ENCODE measurements at regions not wholly inside any gene's neighbourhood (a gene's known extent, or its start where the extent isn't known, plus 50 kb on each side); places are given as distances from the start of the nearest gene placed in this dataset.

- no peaks in the 10 kb centered on the region for H3K27me3 ChIP-seq (ENCODE audit: low read depth)
- intact Hi-C loops (cut with DNase I): no loop called here
- ATAC-seq (no peak), DNase-seq (no peak)
- no peak for TF ChIP-seq CTCF (IDR thresholded peaks at IDR 0.05)
- H3K4me1 ChIP-seq: peaks cover 5% of the 10 kb centered on the region
- no peak overlapping the region for H3K4me3 ChIP-seq
- H3K9me3 ChIP-seq: no peaks in the 10 kb centered on the region
- H3K36me3 ChIP-seq: no peaks in the 10 kb centered on the region
- no peak overlapping the region for H3K27ac ChIP-seq
Measured at GRCh38 chr2:9696731-9697130, 65.9 kb upstream of the YWHAQ start.

GRCh38 chr2:9697909-9698308, 67.1 kb upstream of the YWHAQ start:
- intact Hi-C loops (cut with DNase I): no loop called here
- H3K4me3 ChIP-seq: no peak overlapping the region
- no peak for ATAC-seq
- no peak for DNase-seq
- H3K27me3 ChIP-seq (ENCODE audit: low read depth): no peaks in the 10 kb centered on the region
- no peak for TF ChIP-seq CTCF (IDR thresholded peaks at IDR 0.05)
- peaks cover 6% of the 10 kb centered on the region for H3K4me1 ChIP-seq
- no peaks in the 10 kb centered on the region for H3K36me3 ChIP-seq
- H3K27ac ChIP-seq: no peak overlapping the region
- no peaks in the 10 kb centered on the region for H3K9me3 ChIP-seq

DNA sequence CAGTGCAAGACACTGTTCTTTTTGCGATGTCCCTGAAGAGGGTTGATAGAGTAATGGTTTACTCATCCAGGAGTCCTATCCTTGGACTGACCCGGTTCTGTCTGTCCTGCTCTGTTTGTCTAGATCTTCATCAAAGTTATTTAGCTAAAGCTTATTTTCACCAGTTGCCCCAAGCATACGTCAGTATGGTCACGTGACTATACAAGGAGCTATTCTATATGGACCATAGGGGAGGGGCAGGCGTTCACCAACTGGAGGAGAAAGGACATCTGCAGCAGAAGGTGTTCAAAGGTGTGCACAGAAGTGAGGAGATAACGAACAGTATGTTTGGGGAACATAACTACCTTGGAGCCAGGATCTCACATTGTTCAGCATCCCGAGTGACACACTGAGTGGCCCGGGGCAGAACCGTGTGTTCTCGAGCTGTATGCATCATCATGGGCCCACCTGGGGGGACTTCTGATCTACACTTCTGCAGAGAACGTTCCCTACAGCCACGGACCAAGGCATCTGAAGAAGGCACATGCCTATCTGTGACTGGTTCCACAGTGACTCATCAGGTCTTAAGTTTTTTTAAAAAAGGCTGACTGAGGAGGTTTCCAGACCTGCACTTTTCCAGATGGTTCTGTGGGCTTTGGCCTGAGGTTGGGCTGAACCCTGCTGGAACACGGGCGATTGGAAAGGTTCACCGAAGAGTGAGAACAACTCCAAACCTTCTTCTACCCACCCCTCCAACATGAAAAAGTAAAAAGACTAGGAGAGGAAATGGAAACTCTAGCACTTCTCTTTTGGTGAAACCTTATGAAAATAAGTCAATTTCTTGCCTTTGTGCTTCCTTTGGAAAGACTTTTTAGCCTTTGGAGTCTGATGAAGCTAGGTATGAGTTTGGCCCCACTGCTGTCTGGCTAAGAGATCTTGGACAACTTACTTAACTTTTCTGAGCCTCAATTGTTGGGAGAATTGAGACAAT, 68.6 kb upstream of the YWHAQ start:
- no peak for TF ChIP-seq CTCF (IDR thresholded peaks at IDR 0.05)
- Histone ChIP-seq H3K4me1 (peaks cover 14% of the 10 kb centered on the region), H3K27me3 (ENCODE audit: low read depth) (no peaks in the 10 kb centered on the region), H3K27ac (no peak overlapping the region), H3K36me3 (no peaks in the 10 kb centered on the region), H3K9me3 (no peaks in the 10 kb centered on the region), H3K4me3 (no peak overlapping the region)
- no peak for ATAC-seq
- intact Hi-C loops (cut with DNase I): no loop called here
- no peak for DNase-seq

- Histone ChIP-seq H3K36me3 (no peaks in the 10 kb centered on the region), H3K4me3 (no peak overlapping the region), H3K4me1 (peaks cover 14% of the 10 kb centered on the region), H3K27ac (no peak overlapping the region), H3K9me3 (no peaks in the 10 kb centered on the region), H3K27me3 (ENCODE audit: low read depth) (no peaks in the 10 kb centered on the region)
- TF ChIP-seq CTCF (IDR thresholded peaks at IDR 0.05): no peak
- intact Hi-C loops (cut with DNase I): no loop called here
- DNase-seq (no peak), ATAC-seq (no peak)
Measured at GRCh38 chr2:9700109-9700495, 69.3 kb upstream of the YWHAQ start.

GRCh38 chr2:9702604-9703084, 71.8 kb upstream of the YWHAQ start:
- TF ChIP-seq CTCF (IDR thresholded peaks at IDR 0.05): no peak
- intact Hi-C loops (cut with DNase I): no loop called here
- Histone ChIP-seq H3K36me3 (no peaks in the 10 kb centered on the region), H3K27ac (no peak overlapping the region), H3K4me3 (no peak overlapping the region), H3K4me1 (peaks cover 14% of the 10 kb centered on the region), H3K9me3 (no peaks in the 10 kb centered on the region), H3K27me3 (ENCODE audit: low read depth) (no peaks in the 10 kb centered on the region)
- no peak for DNase-seq
- no peak for ATAC-seq
